HPDE6-E6E7 (cell line): ENCODE measurements at regions not wholly inside any gene's neighbourhood (a gene's known extent, or its start where the extent isn't known, plus 50 kb on each side); places are given as distances from the start of the nearest gene placed in this dataset.
"Not testable (repeated sequence)": the region's sequence is repeated elsewhere in the genome, so short reads cannot be mapped to it uniquely, and the experiment has no call there.

Source experiments
- DNase-seq: peaks from one replicate; pipeline ENCODE4 v3.0.0; 2011; ENCODE audit warnings: missing footprints; ENCODE audit errors: extremely low spot score

DNA sequence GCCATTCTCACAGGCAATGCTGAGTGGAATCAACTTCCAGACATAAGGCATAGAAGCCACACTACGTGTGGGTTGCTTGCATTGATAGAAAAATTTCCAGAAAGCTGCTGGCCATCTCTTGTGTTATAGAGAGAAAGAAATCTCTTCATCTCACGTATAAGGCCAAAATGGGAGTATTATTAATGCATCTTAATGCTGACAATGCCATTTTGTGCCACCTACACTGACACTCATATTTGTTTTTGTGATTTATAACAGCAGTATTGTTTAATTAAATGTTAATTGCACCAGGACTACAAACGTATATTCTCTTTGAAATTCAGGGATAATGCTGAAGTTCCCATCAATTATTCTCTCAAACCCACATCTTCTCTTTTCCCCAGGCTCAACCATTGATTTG lies 56.1 kb upstream of the TMEM132D start:
- DNase-seq: no peak

DNA sequence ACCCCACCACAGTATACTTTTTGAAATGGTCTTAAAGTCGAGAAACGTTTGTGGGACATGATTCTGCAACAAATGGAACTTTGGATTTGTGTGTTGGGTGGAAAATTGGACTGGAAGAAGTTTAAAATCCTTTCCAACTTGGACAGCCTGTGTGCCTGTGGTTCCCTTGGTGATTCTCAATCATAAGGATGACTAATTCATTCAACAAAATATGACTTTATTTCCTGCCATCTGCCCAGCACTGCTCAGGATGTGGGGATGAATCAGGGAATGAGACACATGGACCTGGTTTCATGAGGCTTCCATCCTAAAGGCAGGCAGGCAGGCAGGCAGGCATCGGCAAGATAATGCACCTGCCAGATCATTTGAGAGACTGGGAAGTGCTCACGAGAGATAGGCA lies 57.3 kb upstream of the TMEM132D start:
- no peak for DNase-seq

DNA sequence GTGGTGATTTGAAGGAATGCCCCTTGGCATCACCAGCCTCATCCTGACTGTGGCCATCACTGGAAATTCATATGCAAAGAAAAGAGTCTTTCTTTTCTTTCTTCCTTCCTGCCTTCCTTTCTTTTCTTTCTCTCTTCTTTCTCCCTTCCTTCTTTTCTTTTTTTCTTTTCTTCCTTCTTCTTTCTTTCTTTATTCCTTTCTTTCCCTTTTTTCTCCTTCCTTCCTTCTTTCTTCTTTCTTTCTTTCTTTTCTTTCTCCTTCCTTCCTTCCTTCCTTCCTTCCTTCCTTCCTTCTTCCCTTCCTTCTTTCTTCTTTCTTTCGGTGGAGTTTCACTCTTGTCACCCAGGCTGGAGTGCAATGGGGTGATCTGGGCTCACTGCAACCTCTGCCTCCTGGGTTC lies 58.0 kb upstream of the TMEM132D start:
- no peak for DNase-seq

DNA sequence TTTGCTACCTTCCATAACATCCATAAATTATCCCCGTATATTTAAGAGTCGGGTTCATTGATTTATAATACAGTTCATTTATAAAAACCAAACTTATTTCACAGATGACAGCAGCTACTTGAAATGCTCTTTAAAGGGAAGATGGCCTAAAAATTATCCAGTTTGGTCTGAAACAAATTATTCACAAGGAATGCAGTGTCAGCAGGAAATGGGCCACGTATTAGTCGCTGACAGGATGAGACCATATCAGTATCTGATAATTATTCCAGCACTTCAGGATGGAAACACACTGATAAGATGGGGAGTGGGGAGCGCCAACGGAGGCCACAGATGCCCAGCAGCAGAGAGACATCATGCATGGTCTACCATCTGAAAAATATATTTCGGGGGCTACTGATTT lies 60.5 kb upstream of the TMEM132D start:
- no peak for DNase-seq

DNA sequence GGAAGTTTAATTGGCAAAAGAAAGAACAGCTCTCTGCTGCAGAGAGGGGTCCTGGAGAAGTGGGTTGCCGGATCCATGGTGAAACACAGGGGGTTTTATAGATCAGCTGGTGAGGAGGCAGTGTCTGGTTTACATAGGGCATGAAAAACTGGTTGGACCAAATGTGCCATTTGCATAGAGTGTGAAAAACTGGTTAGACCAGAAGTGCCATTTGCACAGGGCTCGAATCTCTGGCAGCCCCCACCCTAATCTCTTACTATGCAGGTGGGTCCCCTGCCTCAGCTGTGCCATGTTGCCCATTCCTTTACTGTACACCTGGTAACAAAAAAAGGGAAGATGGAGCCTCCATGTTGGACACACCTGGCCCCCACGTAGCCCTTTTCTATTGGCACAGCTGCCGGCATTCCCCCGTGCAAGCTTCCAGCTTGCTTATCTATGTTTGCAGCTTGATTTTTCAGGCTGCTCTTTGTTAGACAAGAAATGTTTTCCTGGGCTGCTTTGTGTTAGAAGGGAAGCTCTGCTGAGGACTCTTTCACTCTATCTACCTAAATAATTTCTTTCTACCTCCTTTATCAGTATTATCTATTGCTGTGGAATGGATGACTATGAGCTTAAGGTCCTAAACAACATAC lies 61.1 kb upstream of the TMEM132D start:
- no peak for DNase-seq

DNA sequence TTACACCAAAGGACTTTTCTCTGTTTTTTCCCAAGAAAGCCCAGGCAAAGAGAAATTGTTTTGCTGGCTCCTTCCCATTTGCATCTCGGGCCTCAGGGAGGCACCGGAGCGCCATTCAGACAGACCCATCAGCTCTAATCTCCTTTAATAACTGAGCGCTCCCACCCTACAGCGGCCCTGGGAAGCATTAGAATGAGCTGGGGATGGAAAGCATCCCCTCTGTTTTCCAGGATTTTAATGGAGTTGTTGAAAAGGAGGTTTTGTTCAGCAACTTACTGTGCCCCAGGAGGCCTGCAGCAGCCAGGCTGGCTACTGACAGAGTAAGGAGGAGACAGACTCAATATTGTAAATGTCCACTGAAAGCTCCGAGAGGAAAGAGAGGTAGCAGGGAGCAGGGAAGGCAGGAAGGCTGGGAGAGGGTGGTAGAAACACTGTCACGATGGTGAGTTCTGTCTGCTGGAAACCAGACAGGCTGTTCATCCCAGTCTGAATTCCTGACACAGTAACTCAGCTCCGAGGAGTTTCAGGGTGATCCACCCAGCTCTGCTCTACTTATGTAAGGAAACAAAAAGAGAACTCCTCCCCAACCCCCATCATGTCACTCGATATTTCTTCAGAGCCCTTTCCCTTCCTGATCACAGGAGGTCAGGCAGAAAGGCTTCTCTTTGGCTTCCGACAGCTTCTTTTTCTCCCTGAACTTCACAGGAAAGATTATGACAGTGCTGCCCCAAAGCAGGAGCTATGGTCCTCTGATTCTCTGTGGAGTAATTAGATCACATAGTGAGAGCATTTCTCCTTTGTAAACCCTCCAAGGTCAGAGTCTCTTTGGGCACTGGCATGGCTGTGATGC lies 62.5 kb upstream of the TMEM132D start:
- DNase-seq: no peak

DNA sequence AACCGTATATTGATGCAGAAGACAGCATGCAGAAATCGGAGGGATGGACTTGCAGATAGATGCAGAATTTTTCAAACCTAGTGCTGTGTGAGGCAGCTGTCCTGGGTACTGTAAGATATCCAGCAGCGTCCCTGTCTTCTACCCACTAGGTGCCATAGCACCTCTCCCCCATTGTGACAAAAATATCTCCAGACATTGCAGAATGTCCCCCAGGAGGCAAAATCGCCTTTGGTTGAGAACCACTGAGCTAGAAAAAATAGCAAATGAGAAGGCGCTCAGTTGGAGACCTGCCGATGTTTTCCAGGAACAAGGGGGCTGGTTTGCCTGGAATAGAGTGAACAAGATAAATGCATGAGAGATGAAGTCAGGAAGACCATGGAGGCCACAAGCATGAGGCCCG lies 67.9 kb upstream of the TMEM132D start:
- DNase-seq: no peak

DNA sequence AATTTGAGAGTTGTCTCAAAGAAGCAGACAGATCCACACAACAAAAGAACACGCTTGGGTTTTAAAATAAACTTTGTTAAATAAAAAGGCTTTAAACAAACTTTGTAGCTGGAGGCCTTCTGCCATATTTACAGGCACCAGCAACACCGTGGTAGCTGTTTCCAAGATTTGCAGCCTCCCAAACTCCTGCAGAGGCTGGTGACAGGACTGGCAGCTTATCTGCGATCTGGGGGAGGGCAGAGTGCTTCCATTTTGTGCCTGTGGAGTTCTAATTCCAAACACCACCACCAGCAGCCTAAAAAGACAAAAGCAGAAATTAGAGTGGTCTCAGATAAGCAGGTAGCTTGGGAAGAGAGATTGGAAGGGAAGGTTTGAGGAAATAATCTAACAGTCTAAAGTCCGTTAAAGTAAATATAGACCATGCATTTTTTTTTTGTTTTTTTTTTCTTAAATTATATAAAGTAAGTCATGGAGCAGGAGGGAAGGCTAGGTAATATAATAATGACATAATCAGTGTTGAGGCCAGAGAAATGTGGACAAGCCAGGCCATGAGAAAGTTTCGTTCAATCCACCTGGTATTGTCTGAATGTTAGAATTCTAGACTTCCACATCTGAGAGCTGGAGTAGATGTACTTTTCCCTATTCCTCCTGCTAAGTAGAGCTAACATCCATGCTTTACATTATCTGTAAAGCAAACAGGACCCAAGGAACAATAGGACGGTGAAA lies 69.6 kb upstream of the TMEM132D start:
- no peak for DNase-seq

DNA sequence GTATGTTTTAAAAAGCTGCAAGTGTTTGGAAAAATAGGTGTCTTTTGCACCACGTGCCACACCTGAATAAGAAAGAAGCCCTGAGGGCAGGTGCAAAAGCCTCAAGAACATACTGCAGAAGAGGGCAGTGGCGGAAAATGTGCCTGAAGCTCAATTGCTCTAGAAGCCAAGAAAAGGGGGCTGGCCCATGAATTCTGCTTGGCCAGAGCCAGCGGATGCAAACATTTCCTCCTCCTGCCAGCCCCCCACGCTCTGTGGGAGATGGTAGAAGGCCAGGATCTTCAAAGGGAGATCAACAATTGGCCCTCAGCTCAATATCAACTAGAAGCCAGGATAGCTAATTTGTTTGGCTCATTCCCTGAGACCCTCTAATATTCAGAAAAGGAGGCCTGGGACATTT lies 80.3 kb upstream of the TMEM132D start:
- no peak for DNase-seq

DNA sequence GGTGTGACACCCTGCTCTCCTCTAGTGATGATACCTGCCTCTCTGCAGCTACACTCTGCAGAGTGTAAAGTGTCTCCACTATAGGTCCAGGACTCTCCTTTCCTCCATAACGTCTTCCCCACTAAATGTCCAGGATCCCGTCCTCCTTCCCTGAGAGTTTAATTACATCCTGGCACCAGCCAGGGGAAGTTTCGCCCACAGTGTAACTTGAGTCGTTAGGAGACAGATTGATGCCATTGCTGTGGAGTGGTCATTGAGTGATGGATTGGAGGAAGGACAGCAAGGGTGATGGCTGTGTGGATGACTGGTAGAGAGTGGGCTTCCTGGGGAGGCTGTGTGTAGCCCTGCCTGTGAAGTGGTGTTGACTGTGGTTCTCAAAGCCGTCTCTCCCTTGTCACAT lies 84.0 kb upstream of the TMEM132D start:
- no peak for DNase-seq

DNA sequence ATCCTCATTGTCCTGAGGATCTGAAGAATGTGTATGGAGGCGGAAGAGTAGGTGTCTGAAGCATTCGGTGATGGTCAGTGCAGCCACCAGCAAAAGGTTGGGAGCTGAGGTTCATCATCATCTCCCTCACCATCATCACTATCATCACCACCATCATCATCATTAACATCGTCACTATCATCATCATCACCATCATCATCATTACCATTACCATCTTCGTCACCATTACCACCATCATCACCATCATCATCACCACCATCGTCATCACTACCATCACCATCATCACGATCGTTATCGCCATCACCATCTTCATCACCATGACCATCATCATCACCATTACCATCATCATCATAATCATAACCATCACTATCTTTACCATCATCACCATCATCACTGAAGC lies 90.8 kb upstream of the TMEM132D start:
- DNase-seq: no peak

DNA sequence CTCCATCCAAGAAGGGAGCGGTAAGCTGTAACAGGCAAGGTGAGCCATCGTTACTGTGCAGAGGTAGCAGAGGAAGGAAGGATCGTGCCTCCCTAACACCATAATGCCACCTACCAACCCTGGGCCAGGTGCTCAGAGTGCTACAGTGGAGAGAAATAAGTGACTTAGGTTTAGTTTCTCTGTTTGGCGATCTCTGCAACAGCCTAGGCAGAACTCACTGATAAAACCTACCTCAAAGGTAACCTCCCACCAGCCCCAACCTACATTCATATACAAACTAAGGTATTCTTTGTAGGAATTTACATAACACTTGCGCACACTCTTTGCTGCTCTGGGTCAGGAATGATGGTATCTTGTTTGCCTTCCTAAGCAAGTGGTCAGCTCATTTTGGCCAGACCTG lies 93.4 kb upstream of the TMEM132D start:
- no peak for DNase-seq

DNA sequence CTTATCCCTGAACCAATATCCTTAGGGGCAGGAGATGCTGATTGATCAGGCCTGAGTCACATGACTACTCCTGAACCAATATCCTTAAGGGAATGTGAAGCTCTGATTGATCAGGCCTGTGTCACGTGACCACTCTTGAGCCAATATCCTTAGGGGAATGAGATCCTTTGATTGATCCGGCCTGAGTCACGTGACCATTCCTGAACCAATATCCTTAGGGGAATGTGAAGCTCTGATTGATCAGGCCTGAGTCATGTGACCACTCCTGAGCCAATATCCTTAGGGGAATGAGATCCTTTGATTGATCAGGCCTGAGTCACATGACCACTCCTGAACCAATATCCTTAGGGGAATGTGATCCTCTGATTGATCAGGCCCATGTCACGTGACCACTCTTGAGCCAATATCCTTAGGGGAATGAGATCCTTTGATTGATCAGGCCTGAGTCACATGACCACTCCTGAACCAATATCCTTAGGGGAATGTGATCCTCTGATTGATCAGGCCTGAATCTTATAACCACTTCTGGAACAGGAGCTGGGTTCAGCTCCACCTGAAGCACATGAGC lies 100.6 kb upstream of the TMEM132D start:
- DNase-seq: not testable (repeated sequence)

DNA sequence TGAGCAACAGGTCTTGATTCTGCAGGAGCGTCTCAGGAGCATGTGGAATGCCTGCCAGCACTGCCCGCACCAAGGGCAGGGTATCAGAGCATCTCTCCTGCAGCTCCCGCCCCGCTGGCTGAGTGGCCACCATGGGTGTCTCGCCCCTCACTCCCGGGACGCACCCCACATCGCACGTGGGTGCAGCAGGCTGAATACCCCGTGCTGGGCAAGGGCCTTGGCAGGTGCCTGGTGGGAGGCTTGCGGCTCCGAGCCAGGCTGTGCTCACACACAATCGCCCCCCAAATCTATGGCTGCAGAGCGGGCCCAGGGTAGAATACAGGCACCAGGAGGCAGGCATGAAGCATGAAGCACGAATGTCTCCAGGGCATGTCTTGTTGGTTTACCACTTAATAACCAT lies 103.9 kb upstream of the TMEM132D start:
- DNase-seq: no peak

DNA sequence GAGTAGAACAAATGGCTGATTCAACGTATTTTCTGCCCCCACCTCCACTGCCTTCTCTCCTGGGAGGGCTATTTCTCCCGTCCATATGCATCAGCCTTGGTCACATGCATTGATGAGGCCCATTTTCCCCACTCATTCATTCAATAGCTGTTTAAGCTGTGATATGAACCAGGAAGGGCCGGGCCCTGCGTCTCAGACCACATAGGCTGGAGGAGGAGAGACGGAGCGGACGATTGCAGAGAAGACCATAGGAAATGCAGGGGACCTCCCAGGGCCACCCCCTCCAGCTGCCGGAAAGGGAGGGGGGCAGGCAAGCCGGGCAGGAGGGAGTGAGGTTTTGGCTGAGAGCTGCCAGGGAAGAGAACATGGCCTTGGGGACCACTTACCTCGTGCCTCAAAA lies 104.4 kb upstream of the TMEM132D start:
- DNase-seq: no peak

DNA sequence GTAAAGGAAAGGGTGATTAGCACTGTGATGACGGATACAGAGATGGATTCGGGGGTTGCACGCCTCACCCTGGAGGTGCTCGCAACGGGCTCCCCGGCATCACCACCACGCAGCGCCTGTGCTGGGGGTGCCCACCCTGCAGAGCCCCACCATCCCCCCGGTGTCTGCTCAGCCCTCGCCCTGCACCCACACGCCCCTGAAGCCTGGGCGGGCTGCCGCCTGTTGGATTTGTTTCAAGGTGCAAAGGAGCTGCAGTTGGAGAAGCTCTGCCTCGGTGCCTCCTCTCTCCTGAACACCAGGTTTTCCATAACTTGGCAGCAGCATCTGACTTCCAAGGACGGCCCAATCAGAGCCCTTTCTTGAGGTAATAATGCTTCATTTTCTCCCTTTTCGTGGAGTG lies 106.1 kb upstream of the TMEM132D start:
- DNase-seq: no peak

DNA sequence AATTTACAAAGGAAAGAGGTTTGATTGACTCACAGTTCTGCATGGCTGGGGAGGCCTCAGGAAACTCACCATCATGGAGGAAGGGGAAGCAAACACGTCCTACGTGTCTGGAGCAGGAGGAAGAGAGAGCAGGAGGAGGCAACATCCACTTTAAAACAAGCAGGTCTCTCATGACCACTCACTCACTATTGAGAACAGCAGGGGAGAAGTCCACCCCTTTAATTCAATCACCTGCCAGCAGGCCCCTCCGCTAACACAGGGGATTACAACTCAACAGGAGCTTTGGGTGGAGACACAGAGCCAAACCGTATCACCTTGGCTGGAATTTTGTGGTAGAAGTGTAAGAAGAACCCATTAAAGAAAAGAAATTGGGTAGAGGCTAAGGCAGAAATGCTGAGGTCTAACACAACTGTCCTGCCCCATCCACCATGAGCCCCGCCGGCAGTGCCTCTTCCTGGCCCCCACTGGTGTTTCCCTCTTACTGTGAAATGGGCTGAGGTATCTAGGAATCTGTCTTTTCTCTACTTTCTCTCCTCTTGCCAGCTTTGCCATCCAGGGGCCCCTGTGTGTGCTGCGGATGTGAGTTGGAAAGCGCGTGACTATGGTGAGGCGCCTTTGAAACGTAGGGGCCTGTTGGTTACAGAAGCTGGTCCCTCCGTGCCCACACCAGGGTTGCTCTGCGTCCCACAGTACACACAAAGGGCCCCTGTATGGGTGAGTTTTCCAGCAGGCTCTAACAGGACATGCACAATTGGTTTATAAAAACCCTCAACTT lies 108.0 kb upstream of the TMEM132D start:
- no peak for DNase-seq

DNA sequence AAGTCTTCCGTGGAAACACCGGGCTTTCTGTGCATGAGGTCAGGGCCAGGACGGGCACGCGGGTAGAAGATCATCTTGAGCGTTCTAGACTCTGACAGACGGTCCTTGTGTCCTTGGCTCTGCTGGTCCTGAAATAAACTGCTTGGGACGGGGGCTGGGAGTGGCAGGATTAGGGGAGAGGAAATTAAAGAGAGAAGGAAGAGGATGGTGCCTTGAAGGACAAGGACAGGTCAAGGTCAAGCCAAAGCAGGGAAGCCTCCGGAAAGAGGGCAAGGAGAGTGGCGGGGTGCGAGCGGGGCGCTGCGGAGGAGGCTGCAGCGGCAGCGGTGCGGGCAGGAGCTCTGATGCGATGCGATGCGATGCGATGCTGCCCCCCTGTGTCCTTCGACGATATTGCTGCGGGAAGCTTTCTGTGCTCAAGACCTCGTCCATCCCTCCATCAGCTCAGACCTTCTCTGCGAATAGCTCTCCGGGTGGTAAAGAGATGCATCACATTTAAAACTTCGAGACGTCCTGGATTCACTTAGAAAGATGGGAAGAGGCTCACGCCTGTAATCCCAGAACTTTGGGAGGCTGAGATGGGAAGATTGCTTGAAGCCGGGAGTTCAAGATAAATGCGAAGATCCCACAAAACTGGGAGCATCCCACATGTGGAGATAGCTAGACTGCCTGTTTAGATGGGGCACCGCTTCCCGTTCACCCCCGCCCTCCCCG lies 110.1 kb upstream of the TMEM132D start:
- no peak for DNase-seq

DNA sequence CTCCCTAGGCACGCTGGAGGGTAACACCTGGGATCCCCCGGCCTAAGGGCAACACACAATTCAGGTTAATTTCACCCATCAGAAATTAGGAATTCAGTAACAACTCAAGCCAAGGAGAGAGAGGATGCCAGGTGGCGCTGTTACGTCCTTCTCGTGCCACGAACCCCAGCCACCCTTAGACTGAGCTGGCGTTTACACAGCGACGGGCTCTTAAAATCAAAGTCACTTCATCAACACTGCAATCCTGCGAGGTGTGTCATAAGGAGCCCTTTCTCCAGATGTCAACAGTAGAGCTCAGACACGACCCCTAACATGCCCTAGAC lies 110.6 kb upstream of the TMEM132D start:
- no peak for DNase-seq

DNA sequence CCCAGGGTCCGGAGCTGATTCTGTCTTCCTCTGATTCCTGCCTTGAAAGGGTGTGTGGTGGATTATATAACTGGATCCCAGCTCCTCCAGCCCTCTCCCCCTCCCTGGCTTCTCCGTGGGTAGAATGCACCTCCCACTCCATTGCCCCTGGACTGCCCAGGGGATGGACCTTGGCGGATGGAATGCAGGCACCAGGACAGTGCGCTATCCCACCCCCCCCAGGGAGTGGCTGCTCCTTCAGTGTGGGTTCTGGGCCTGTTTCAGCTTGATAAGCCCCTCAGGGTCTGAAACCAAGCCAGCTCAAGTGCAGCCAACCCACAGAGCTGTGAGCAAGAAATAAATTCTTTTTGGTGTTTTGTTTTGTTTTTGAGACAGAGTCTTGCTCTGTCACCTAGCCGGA lies 112.4 kb upstream of the TMEM132D start:
- no peak for DNase-seq

DNA sequence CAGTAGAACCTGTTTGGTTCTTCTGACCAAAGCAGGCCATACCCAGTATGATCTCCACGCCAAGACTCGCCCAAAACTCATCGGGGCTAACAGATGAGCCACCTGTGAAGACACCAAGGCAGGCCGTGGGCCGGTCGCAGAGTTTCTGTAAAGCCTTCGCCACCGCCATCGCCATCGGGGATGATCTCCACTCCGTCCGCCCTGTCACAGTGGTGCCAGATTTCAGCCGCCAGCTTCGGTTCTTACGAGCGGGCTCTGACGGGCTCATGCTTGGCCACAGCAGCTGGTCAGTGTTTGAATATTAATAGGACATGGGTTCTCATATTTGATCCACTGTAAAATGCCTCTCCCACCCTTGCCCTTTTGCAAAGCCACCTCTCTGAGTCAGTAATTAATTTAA lies 113.2 kb upstream of the TMEM132D start:
- no peak for DNase-seq
